NK-92 treated with Interleukin-12 subunit alpha and Interleukin-12 subunit beta, amount 100 ng/mL, for 24 hours (cell line): ENCODE measurements at regions not wholly inside any gene's neighbourhood (a gene's known extent, or its start where the extent isn't known, plus 50 kb on each side); places are given as distances from the start of the nearest gene placed in this dataset.

Experiments used
- DNase-seq: peaks from one replicate; lab custom pipeline; 2025; lab: John Stamatoyannopoulos, UW

DNA sequence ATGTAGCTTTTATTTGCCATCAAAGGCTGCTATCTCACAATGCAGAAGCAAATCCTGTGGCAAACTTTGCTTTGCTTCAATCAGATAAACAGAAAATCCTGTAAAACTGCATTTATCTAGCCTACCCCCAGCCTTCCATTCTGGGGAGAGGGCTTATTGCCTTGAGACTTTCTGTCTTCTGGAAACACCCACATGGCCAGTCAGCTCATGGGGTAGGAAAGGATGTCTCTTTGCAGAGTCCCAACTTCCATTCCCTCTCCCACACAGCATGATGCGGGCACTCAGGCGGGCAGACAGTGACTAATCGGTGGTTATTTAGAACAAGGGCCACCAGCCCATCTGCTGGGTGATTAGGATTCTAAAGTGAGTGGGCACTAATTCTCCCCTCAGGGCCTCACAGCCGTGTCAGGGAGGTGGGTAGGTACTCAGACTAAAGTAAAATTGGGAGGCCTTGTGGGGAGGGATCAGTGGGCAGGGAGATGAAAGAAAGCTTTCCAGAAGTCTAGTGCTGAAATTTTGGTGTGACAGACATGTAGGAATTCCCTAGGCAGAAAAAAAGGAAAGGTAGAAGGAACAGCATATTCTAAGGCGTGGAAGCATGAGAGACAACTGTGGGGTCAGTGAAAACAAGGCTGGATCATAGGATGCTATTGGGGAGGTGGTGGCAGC is 720.5 kb downstream of the VRK1 start:
- DNase-seq = no peak

- DNase-seq = no peak
These were observed 726.8 kb downstream of the VRK1 start for GRCh38 chr14:97523936-97524335.

DNA sequence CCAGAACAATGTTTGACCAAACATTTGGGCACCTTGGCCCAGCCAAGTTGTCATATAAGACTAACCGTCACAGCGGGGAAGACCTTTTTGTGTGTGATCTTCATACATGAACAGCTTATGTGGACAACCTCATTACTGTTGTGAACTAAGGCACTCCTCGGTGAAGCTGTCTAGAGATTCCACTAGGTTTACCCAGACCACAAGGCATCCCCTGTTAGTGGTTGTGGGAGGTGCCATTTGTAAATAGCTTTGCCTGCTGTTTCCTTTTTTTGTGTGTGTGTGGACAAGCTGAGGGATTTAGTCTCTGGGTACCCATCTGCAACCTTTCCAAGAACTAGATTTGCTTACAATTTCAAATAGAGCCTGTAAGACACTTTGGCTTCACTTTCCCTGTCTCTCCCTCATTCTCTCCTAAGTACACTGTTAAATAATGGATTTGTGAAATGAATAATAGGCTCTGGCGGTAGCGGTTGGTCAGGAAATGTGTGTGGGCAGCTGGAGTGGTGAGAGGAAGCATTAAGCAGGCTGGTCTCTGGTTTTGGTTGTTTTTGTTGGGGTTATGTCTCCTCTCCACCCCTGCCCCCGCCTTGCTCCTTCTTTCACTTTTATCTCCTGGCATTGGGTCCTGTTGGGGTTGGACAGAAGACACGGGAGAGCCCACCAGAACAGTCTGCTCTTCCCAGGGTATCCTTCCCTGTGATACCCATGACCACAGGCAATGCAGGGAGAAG is 727.6 kb downstream of the VRK1 start:
- no peak for DNase-seq

- no peak for DNase-seq
These were observed 730.8 kb downstream of the VRK1 start for GRCh38 chr14:97527993-97528392.

GRCh38 chr14:97532052-97532451 is 734.9 kb downstream of the VRK1 start:
- no peak for DNase-seq

GRCh38 chr14:97536421-97536820 is 739.2 kb downstream of the VRK1 start:
- no peak for DNase-seq

DNA sequence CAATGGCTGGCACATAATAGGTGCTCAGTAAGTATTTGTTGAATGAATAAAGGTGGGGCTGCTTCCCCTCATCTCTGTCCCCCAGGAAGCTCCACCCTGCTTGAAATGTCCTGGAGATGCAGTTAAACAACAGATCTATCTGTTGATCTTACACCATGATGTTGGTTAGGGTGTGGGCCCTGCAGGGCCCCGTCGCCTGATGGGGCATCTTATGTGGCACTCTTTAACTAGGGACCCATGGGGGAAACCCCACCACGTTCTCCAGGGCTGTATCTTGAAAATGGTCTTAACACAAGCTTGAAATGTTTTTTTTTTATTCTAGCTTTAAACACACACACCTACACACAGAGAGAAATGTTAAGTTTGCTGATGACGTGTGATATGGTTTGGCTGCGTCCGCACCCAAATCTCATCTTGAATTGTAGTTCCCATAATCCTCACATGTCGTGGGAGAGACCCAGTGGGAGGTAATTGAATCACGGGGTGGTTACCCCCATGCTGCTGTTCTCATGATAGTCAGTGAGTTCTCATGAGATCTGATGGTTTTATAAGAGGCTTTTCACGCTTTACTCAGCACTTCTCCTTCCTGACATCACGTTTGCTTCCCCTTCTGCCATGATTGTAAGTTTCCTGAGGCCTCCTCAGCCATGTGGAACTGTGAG is 741.7 kb downstream of the VRK1 start:
- DNase-seq = no peak

DNA sequence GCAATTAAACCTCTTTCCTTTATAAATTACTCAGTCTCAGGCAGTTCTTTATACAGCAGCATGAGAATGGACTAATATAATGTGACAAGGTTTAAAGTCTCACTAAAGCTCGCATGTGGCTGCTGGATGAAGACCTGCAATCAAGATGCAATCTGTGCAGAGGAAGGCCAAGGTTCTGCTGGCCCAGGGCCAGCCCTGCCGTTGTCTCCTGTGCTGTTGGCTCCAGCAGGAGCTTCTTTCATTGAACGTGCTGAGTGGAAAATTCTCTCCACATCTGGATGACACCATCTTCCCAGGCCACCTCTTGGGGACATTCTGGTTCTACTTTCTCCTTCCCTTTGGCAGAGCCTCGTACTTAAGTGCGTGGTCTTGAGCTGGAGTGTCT is 742.2 kb downstream of the VRK1 start:
- no peak for DNase-seq

- no peak for DNase-seq
These were observed 742.7 kb downstream of the VRK1 start for GRCh38 chr14:97539884-97540283.

GRCh38 chr14:97543221-97543620 is 746.0 kb downstream of the VRK1 start:
- DNase-seq = no peak

DNA sequence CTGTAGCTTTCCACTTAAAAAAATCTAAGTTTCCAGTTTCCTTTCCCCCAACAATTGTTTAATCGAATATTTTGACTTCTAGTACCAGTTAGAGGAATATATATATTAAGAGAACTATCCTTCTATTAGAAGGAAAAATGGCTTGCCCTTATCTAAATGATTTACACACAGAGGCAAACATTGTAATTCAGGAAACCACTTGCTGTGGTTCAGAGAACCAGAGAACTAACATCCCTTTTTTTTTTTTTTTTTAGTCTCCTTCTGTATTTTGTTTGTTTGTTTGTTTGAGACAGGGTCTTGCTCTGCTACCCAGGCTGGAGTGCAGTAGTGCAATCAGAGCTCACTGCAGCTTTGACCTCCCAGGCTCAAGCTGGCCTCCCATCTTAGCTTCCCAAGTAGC is 746.6 kb downstream of the VRK1 start:
- DNase-seq = no peak

DNA sequence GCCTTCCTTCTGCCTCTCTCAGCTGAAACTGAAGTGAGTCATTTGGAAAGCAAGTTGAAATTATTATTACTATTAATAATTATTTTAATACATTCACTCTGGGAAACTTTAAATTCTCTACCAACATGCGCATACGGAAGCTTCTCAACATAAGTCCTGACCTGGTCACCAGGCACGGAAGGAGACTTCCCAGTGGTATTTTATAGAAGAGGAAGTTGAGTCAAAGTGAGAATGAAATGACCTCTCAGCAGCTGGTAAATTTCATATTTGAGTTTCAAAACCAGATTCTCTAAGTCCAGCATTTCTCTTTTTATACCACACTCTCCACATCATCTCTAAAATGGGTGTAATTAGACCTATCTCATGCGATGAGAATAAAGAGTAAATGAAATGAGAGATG is 747.4 kb downstream of the VRK1 start:
- DNase-seq = no peak

DNA sequence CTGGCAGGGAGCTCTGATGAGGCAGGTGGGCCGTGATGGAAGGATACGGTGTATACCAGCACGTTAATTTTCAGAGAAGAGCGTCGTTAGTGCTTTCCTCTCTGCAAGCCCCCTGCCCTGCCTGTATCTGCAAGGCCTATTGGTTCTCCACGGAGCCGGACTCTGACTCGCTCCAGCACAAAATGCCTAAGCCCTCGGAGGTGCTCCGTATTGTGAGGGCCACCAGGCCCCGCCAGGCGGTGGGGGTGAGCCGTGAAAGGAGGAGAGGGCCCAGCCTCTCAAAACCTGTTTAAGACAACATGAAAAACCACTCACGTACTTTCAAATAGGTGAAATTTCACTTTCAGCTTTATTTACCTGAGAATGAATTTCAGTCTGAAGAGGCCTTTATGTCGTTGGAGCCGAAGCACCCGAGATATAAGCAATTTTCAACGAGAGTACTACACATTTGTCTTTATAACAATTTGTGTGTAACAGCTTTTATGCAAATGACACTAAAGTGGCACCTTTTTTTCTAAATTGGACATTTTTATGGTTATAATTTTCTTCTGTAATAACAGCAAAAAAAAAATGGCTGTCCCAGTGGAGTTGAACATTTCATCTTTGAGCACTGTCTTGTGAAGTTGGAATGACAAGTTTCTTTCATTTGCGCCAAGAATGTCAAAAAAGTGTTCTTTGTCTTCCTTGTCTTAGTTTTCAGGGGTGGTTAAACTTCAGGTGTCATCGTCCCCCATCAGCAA is 749.5 kb downstream of the VRK1 start:
- no peak for DNase-seq

DNA sequence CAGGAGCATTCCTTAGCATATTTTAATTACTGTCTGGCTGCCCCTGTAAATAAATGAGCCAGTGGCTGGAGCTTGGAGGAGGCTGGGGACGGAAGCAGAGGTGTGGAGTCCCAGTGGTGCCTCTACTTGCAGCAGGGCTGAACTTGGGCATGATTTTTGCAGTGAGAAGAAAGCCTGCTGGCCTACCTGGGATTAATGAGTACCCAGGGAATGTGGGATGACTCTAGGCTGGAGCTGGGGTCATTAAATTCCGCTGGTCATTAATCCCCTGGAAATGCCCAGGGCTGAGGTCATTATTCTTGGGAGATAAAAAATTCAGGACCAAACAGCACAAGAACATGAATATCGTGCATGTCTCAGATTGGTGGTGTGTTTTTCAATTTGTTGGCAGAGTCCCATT is 753.3 kb downstream of the VRK1 start:
- DNase-seq = no peak

GRCh38 chr14:97554597-97554996 is 757.4 kb downstream of the VRK1 start:
- no peak for DNase-seq

GRCh38 chr14:97564334-97564733 is 767.2 kb downstream of the VRK1 start:
- no peak for DNase-seq

DNA sequence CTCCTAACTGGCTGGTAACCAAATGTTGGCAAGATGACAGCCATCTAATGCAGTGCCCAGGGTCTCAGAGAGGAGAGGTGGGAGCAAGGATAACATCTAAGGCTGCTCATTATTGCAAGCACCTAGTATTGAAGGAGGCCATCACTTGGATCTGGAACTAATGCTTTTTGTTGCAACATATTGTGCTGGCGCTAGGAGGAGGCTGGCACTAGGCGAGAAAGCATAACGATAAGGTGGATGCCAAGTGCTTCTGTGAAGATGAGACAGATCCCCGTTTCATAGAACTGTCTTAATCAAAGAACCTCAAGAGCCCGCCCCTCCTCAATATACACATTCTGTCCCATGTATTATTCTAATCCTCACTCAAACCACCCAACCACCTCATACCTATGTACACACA is 774.0 kb downstream of the VRK1 start:
- DNase-seq = no peak

DNA sequence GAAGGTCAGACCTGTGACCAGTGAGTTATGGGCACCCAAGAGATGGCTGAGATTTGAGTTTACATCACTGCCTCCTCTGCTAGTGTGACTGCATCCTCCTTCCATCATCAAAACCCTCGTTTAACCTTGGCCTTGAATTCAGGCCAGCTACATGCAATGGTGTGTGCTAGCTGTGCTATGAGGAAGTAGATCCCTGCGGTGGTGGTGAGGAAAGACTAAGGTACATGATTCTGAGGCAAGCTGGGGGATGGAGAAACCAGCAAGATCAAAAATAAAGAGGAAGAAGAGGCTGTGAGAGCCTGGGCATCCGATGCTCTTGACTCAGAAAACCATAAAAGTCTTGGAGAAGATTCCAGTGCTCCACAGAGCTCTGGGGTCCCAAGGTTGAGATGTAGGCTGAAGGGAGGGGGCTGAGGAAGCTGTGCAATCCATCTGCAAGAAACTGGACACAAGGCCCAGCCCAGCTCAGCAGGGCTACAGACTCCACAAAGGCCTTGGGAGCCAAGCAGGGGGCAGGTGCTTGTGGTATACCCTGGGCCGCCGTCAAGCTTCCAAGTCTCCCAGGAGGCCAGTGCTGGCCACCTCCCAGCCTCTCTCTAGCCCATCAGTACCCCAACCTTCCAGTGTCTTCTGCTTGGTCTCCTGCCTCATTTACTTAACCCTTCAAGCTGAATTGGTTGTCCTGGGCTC is 774.8 kb downstream of the VRK1 start:
- no peak for DNase-seq

GRCh38 chr14:97572583-97573458 is 775.6 kb downstream of the VRK1 start:
- DNase-seq = no peak

- DNase-seq = no peak
These were observed 778.5 kb downstream of the VRK1 start for GRCh38 chr14:97575677-97576076.

DNA sequence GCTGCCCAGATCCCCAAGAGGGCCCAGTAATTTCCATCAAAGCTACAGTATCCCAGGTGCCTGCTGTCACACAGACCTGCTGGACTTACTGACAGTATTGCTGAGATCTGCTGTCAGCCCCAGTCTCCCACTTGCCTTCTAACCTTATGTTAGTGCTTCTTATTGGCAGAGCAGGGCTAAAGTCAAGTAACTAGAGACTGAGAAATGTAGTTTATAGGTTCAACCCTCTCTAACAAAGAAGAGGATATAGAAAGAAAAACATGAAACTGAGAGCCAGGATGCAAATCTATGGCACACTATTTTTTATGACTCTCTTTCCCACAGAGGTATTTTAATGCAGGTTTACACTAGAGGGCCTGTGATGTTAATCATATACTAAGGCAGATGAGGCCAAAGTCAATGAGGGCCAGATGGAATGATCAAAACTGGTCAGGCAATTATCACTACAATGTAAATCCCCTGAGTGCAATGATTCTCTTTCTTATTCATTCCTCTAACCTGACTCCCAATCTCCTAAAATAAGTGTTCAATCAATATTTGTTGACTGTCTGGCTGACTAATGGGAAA is 781.9 kb downstream of the VRK1 start:
- no peak for DNase-seq
